ENCODE measurements at regions not wholly inside any gene's neighbourhood (a gene's known extent, or its start where the extent isn't known, plus 50 kb on each side); places are given as distances from the start of the nearest gene placed in this dataset.

DNA sequence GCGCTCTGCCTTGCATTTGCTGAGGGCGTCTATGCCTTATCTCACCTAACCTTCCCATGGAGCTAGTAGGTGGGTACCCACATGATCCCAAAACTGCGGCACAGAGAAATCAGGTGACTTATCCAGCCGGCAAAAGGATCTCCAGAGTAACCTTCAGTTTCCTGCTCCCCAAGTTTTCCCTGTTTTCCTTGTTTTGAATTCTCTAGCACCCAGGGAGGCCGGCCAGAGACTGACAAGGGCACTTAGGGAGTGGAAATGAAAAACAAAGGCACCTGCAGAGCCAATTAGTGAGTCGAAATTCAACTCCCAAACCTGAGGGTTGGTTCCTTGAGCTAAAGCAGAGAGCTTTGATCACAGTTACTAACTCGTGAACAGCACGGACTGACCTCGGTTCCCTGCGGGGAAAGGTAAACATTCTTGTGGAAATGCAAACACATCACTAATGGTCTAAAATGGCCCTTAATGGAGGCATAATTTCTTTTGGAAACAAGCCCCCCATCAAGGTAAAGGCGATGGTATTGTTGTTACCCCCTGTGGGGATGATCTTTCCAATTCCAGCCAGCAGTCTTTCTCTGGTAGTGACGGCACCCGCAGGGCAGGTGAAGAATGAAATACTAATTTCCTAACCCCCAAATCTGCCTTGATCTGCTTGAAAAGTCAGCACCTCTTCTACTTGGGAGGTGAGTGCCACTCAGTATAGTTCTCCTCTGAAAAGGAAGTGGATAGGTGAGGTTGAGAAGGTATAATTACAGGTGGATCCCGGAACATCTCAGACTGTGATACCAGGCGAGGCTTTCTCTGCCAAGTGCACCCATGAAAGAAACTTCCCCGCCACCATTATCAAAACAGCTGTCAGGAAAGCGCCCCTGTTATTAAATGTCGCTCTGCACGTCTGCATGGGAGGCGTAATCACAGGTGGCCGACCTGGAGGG, 365.6 kb upstream of the AUTS2 start:
- no peak overlapping the region for H2BK12ac ChIP-seq (ENCODE audit: low read depth, low read length)
- ChIA-PET CTCF (ENCODE audit: partially characterized antibody) (interaction anchor here (0.6 kb wide), 1 partner anchor 158 kb away, joined by 3 read pairs; no protein-coding TSS in a partner anchor), POLR2A (ENCODE audit: partially characterized antibody) (interaction anchor here (0.6 to 0.8 kb wide), 2 partner anchors 125 to 136 kb away, joined by 3 to 7 read pairs; no protein-coding TSS in a partner anchor)
- no peak overlapping the region for H3K27ac ChIP-seq (ENCODE audit: low read depth, low read length)
- peak overlapping the region in 1 of 2 experiments; percentile 40; a peak in 3 of 4 replicates for H3K4me2 ChIP-seq (ENCODE audit: insufficient read depth in 1 of 2, low read depth in 2 of 2, low read length in 2 of 2)
- H3K18ac ChIP-seq (ENCODE audit: extremely low read depth, low read length) = no peak overlapping the region
- H3K23me2 ChIP-seq (ENCODE audit: low read depth, low read length) = no peaks in the 10 kb centered on the region
- no peak overlapping the region for H3K23ac ChIP-seq (ENCODE audit: insufficient read length)
- H3K14ac ChIP-seq (ENCODE audit: insufficient read length) = no peak overlapping the region
- peaks cover 0 to 19% (median 1%) of the 10 kb centered on the region in 4 experiments; a peak in 3 of 7 replicates for H3K4me1 ChIP-seq (replicated peaks in 1 of 4; ENCODE audit: control insufficient read depth in 3 of 4, insufficient read depth in 4 of 4, low read length in 3 of 4)
- DNase-seq (ENCODE audit: low read depth in 1 of 2, low spot score in 2 of 2) = peak; percentile 68 to 91
- H3K56ac ChIP-seq (replicated peaks; ENCODE audit: insufficient read length, low read depth, low read length) = no peak overlapping the region
- H2BK20ac ChIP-seq (ENCODE audit: low read length) = no peak overlapping the region
- H3K36me3 ChIP-seq (ENCODE audit: control insufficient read depth in 2 of 4, insufficient read depth in 4 of 4, low read length in 3 of 4) = no peaks in the 10 kb centered on the region
- no peak overlapping the region for H2BK5ac ChIP-seq (ENCODE audit: low read depth, low read length)
- H2BK120ac ChIP-seq (replicated peaks; ENCODE audit: low read depth, low read length) = no peak overlapping the region
- H3K79me1 ChIP-seq (ENCODE audit: low read depth, low read length) = no peaks in the 10 kb centered on the region
- 7% methylated on average over 21 of the region's 21 CpGs; no CpG with 5 or more reads in 1 of the 2 experiments for WGBS, 2 experiments (ENCODE audit: extremely low coverage in 1 of 2, insufficient coverage in 1 of 2, insufficient read length in 1 of 2, insufficient replicate concordance in 2 of 2, low coverage in 1 of 2, low lambda C conversion rate in 2 of 2, missing lambda C conversion rate in 1 of 2)
- peak overlapping the region in 1 of 4 experiments; percentile 14; a peak in 3 of 8 replicates for H3K4me3 ChIP-seq (ENCODE audit: extremely low read depth in 1 of 4, insufficient read depth in 2 of 4, low read depth in 3 of 4, low read length in 4 of 4)
- H2AFZ ChIP-seq (ENCODE audit: low read length) = no peak overlapping the region
- no peak overlapping the region for H4K8ac ChIP-seq (ENCODE audit: extremely low read depth, insufficient read depth, low read length)
- H3K9ac ChIP-seq (replicated peaks in 1 of 4; ENCODE audit: extremely low read depth in 1 of 4, low read depth in 3 of 4, low read length in 3 of 4) = no peak overlapping the region
- H4K20me1 ChIP-seq (replicated peaks in 1 of 2; ENCODE audit: control insufficient read depth in 1 of 2, insufficient read depth in 2 of 2, low read length in 2 of 2) = peaks cover 7 to 12% of the 10 kb centered on the region in 2 experiments
- H4K5ac ChIP-seq (ENCODE audit: insufficient read length, low read depth, low read length) = no peak overlapping the region
- no peak overlapping the region for H2BK15ac ChIP-seq (ENCODE audit: low read length)
- no peaks in the 10 kb centered on the region for H3K79me2 ChIP-seq (ENCODE audit: control insufficient read depth in 1 of 2, insufficient read depth in 2 of 2, low read length in 2 of 2)
- no peak overlapping the region for H2AK5ac ChIP-seq (ENCODE audit: low read depth, low read length)
- H4K91ac ChIP-seq (replicated peaks; ENCODE audit: insufficient read length, low read length) = no peak overlapping the region
- no peak overlapping the region for H3K4ac ChIP-seq (replicated peaks; ENCODE audit: insufficient read length, low read depth, low read length)
- peak; percentile 99 for FAIRE-seq
- peaks cover 77 to 91% (median 90%) of the 10 kb centered on the region in 4 experiments for H3K27me3 ChIP-seq (replicated peaks in 1 of 4; ENCODE audit: control insufficient read depth in 3 of 4, extremely low read depth in 1 of 4, insufficient read depth in 3 of 4, low read length in 3 of 4)
- H3K9me3 ChIP-seq (ENCODE audit: insufficient read depth in 2 of 2, low read depth in 1 of 2, low read length in 1 of 2) = no peaks in the 10 kb centered on the region
- TF ChIP-seq GTF2F1 (IDR thresholded peaks at IDR 0.05; ENCODE audit: borderline replicate concordance, low read depth, low read length) (no peak), CBX5 (IDR thresholded peaks at IDR 0.05; ENCODE audit: low read depth, low read length) (no peak), TAF1 (IDR thresholded peaks at IDR 0.05; ENCODE audit: low read depth, low read length) (no peak)

Data from H1 (cell line).